WTC11 (cell line): ENCODE measurements at regions not wholly inside any gene's neighbourhood (a gene's known extent, or its start where the extent isn't known, plus 50 kb on each side); places are given as distances from the start of the nearest gene placed in this dataset.
A peak's percentile ranks its signal among the peaks of the same experiment; 100 is the strongest.

Experiments
- ATAC-seq: fragments of 200-7000 bp; cut with Tn5 transposase; 2 replicates; pipeline ENCODE4 v1.10.0; 2021; ENCODE audit warnings: mild to moderate bottlenecking, moderate library complexity
- CTCF ChIA-PET: fragments of 300-600 bp; sonication (Branson Sonifier 250); formaldehyde crosslinking; loops from one replicate; lab custom pipeline; 2021; ENCODE audit warnings: antibody characterized with exemption; lab: Charles Lee
- POLR2A ChIA-PET: fragments of 350-600 bp; sonication (Branson Sonifier 250); formaldehyde crosslinking; loops from one replicate; lab custom pipeline; 2021; ENCODE audit warnings: antibody characterized with exemption; lab: Charles Lee
- DNase-seq: peaks from one replicate; pipeline ENCODE4 v3.0.0; 2021; ENCODE audit warnings: low spot score
- H3K27ac Mint-ChIP-seq: 2 replicates; pipeline ENCODE4 v1.8.0; 2021; ENCODE audit warnings: mixed read lengths
- H3K27me3 Mint-ChIP-seq: 2 replicates; pipeline ENCODE4 v1.8.0; 2021; ENCODE audit warnings: low read depth, mild to moderate bottlenecking, moderate library complexity, mixed read lengths
- H3K36me3 Mint-ChIP-seq: 2 replicates; pipeline ENCODE4 v1.8.0; 2021; ENCODE audit warnings: mixed read lengths
- H3K4me1 Mint-ChIP-seq: 2 replicates; pipeline ENCODE4 v1.8.0; 2022; ENCODE audit warnings: mixed read lengths
- H3K4me3 Mint-ChIP-seq: 2 replicates; pipeline ENCODE4 v1.8.0; 2021; ENCODE audit warnings: mild to moderate bottlenecking, moderate library complexity, mixed read lengths
- H3K9me3 Mint-ChIP-seq: 2 replicates; pipeline ENCODE4 v1.8.0; 2021; ENCODE audit warnings: mixed read lengths
- AR ChIP-seq: fragments of 250-450 bp; sonication (Bioruptor Pico); IDR thresholded peaks from 2 replicates; pipeline ENCODE4 v1.9.0; 2021; ENCODE audit warnings: mild to moderate bottlenecking
- ARID4B ChIP-seq: sonication (generic); formaldehyde crosslinking; IDR thresholded peaks from 2 replicates; pipeline ENCODE4 v1.8.0; 2023; ENCODE audit warnings: missing genetic modification reagents, mild to moderate bottlenecking, borderline replicate concordance
- ATF1 ChIP-seq: sonication (generic); formaldehyde crosslinking; IDR thresholded peaks from 2 replicates; pipeline ENCODE4 v1.8.1; 2023; ENCODE audit warnings: mild to moderate bottlenecking, moderate library complexity, missing genetic modification reagents
- ATF2 ChIP-seq: sonication (generic); formaldehyde crosslinking; IDR thresholded peaks from 2 replicates; pipeline ENCODE4 v1.8.1; 2022; ENCODE audit warnings: low read depth, missing genetic modification reagents, borderline replicate concordance
- ELF4 ChIP-seq: sonication (generic); formaldehyde crosslinking; IDR thresholded peaks from 2 replicates; pipeline ENCODE4 v1.8.1; 2022; ENCODE audit warnings: low read depth, mild to moderate bottlenecking, moderate library complexity, missing genetic modification reagents
- ERG ChIP-seq: fragments of 250-450 bp; sonication (Bioruptor Pico); IDR thresholded peaks from 2 replicates; pipeline ENCODE4 v1.8.0; 2021; ENCODE audit warnings: mild to moderate bottlenecking
- IRF1 ChIP-seq: sonication (generic); formaldehyde crosslinking; IDR thresholded peaks from 2 replicates; pipeline ENCODE4 v1.8.0; 2023; ENCODE audit warnings: missing genetic modification reagents
- IRF2 ChIP-seq: sonication (generic); formaldehyde crosslinking; IDR thresholded peaks from 2 replicates; pipeline ENCODE4 v1.8.0; 2022; ENCODE audit warnings: low read depth, missing genetic modification reagents, borderline replicate concordance
- JAZF1 ChIP-seq: fragments of 250-450 bp; sonication (Bioruptor Pico); IDR thresholded peaks from 2 replicates; pipeline ENCODE4 v1.9.0; 2021; ENCODE audit warnings: moderate library complexity, mild to moderate bottlenecking, inconsistent platforms
- NFATC4 ChIP-seq: fragments of 250-450 bp; sonication (Bioruptor Pico); IDR thresholded peaks from 2 replicates; pipeline ENCODE4 v1.9.0; 2021; ENCODE audit warnings: mild to moderate bottlenecking
- NR3C1 ChIP-seq: sonication (generic); formaldehyde crosslinking; conservative IDR thresholded peaks from 2 replicates; pipeline ENCODE4 v1.8.1; 2023; ENCODE audit warnings: low read depth, mild to moderate bottlenecking, missing genetic modification reagents
- OVOL2 ChIP-seq: fragments of 250-450 bp; sonication (Bioruptor Pico); IDR thresholded peaks from 2 replicates; pipeline ENCODE4 v1.9.0; 2021; ENCODE audit warnings: mild to moderate bottlenecking, borderline replicate concordance
- PRDM15 ChIP-seq: sonication (generic); formaldehyde crosslinking; IDR thresholded peaks from 2 replicates; pipeline ENCODE4 v1.8.0; 2022; ENCODE audit warnings: missing genetic modification reagents
- PRRX2 ChIP-seq: fragments of 250-450 bp; sonication (Bioruptor Pico); IDR thresholded peaks from 2 replicates; pipeline ENCODE4 v1.8.0; 2021; ENCODE audit warnings: mild to moderate bottlenecking
- SOX15 ChIP-seq: fragments of 250-450 bp; sonication (Bioruptor Pico); IDR thresholded peaks from 2 replicates; pipeline ENCODE4 v1.9.0; 2021; ENCODE audit warnings: mild to moderate bottlenecking
- ZBTB43 ChIP-seq: sonication (generic); formaldehyde crosslinking; IDR thresholded peaks from 2 replicates; pipeline ENCODE4 v1.8.1; 2023; ENCODE audit warnings: mild to moderate bottlenecking, missing genetic modification reagents
- ZNF263 ChIP-seq: sonication (generic); formaldehyde crosslinking; IDR thresholded peaks from 2 replicates; pipeline ENCODE4 v1.8.1; 2022; ENCODE audit warnings: low read depth, mild to moderate bottlenecking, moderate library complexity, missing genetic modification reagents
- ZNF317 ChIP-seq: sonication (generic); formaldehyde crosslinking; IDR thresholded peaks from 2 replicates; pipeline ENCODE4 v1.8.1; 2023; ENCODE audit warnings: low read depth, mild to moderate bottlenecking, moderate library complexity, missing genetic modification reagents, borderline replicate concordance
- ZNF396 ChIP-seq: fragments of 250-450 bp; sonication (Bioruptor Pico); IDR thresholded peaks from 2 replicates; pipeline ENCODE4 v1.8.0; 2021; ENCODE audit warnings: mild to moderate bottlenecking, moderate library complexity, borderline replicate concordance

GRCh38 chr18:56455141-56455540 lies 183.3 kb downstream of the TXNL1 start (continued):
- TF ChIP-seq ARID4B (CRISPR knock-in tag) (no peak), ZBTB43 (CRISPR knock-in tag) (no peak), SOX15 (CRISPR knock-in tag) (no peak), ATF2 (no peak)

- ATAC-seq (no peak), DNase-seq (no peak)
- ChIA-PET POLR2A (no interaction called here), CTCF (no interaction called here)
- Mint-ChIP-seq H3K4me1 (peaks cover 27% of the 10 kb centered on the region), H3K9me3 (peaks cover 5% of the 10 kb centered on the region; the same call in 1 of the 2 replicates), H3K36me3 (no peaks in the 10 kb centered on the region), H3K4me3 (no peak overlapping the region), H3K27me3 (no peaks in the 10 kb centered on the region), H3K27ac (peak overlapping the region; percentile 75; the same call in 1 of the 2 replicates)
- no peak for TF ChIP-seq NFATC4 (CRISPR knock-in tag)
- TF ChIP-seq ZNF317 (CRISPR knock-in tag) = no peak
- no peak for TF ChIP-seq OVOL2 (CRISPR knock-in tag)
- TF ChIP-seq ATF1 (CRISPR knock-in tag) = no peak
- no peak for TF ChIP-seq AR (CRISPR knock-in tag)
- TF ChIP-seq ZNF396 (CRISPR knock-in tag) = no peak
- TF ChIP-seq NR3C1 (CRISPR knock-in tag) = no peak
- TF ChIP-seq IRF2 (CRISPR knock-in tag) = no peak
- TF ChIP-seq PRRX2 (CRISPR knock-in tag) = no peak
- TF ChIP-seq ERG (CRISPR knock-in tag) = no peak
- TF ChIP-seq ELF4 (CRISPR knock-in tag) = no peak
- TF ChIP-seq PRDM15 (CRISPR knock-in tag) = no peak
- TF ChIP-seq ATF2 = no peak
- no peak for TF ChIP-seq ZNF263 (CRISPR knock-in tag)
- no peak for TF ChIP-seq IRF1 (CRISPR knock-in tag)
- no peak for TF ChIP-seq JAZF1 (CRISPR knock-in tag)
Observed at GRCh38 chr18:56453631-56454030, 184.8 kb downstream of the TXNL1 start.
